ENCODE measurements at regions not wholly inside any gene's neighbourhood (a gene's known extent, or its start where the extent isn't known, plus 50 kb on each side); places are given as distances from the start of the nearest gene placed in this dataset.

- no peak for TF ChIP-seq EZH2 (IDR thresholded peaks at IDR 0.05; ENCODE audit: insufficient read depth, poor library complexity, severe bottlenecking)
- no peak for TF ChIP-seq EZH2phosphoT487 (IDR thresholded peaks at IDR 0.05; ENCODE audit: insufficient read depth, low read depth)
These were observed 146.7 kb downstream of the TEX36 start for GRCh38 chr10:125536236-125536635.
